GM12878 (cell line): ENCODE measurements at regions not wholly inside any gene's neighbourhood (a gene's known extent, or its start where the extent isn't known, plus 50 kb on each side); places are given as distances from the start of the nearest gene placed in this dataset.
A peak's percentile ranks its signal among the peaks of the same experiment; 100 is the strongest.

Source experiments
- ASH2L ChIP-seq: fragments of 300-600, 200-600 bp; sonication (generic); IDR thresholded peaks from 2 replicates; pipeline ENCODE4 v1.6.1; 2017; ENCODE audit warnings: low read depth, mild to moderate bottlenecking, borderline replicate concordance
- ATF7 ChIP-seq: fragments of 450-650 bp; IDR thresholded peaks from 2 replicates; pipeline ENCODE4 v1.6.1; 2016; ENCODE audit warnings: low read depth, mild to moderate bottlenecking
- BHLHE40 ChIP-seq, 2 experiments: fragments of 450-650 bp in 1 of 2; IDR thresholded peaks; 2 replicates each; pipeline ENCODE4 v1.6.1; 2011 to 2017; ENCODE audit warnings: low read depth in 2 of 2, borderline replicate concordance in 1 of 2, improper control_type of control experiment in 1 of 2, low read length in 1 of 2, mild to moderate bottlenecking in 1 of 2
- E2F8 ChIP-seq: fragments of 450-650 bp; IDR thresholded peaks from 2 replicates; pipeline ENCODE4 v1.6.1; 2018; ENCODE audit warnings: mild to moderate bottlenecking, low read depth, moderate library complexity; ENCODE audit not compliant: partially characterized antibody
- IKZF1 ChIP-seq: fragments of 450-650 bp; conservative IDR thresholded peaks from 2 replicates; pipeline ENCODE4 v1.6.1; 2017; ENCODE audit warnings: antibody characterized with exemption, mild to moderate bottlenecking
- NR2F1 ChIP-seq: fragments of 450-650 bp; conservative IDR thresholded peaks from 2 replicates; pipeline ENCODE4 v1.6.1; 2017; ENCODE audit warnings: mild to moderate bottlenecking
- TARDBP ChIP-seq: IDR thresholded peaks from 2 replicates; pipeline ENCODE4 v1.6.1; 2016; ENCODE audit warnings: borderline replicate concordance
- WRNIP1 ChIP-seq: IDR thresholded peaks from 2 replicates; pipeline ENCODE4 v1.6.1; 2011; ENCODE audit warnings: low read depth, low read length, improper control_type of control experiment, borderline replicate concordance
- ZBTB11 ChIP-seq: fragments of 450-650 bp; formaldehyde crosslinking; IDR thresholded peaks from 2 replicates; pipeline ENCODE4 v1.5.0; 2022; ENCODE audit warnings: mild to moderate bottlenecking, missing genetic modification characterization
- ZBTB33 ChIP-seq: fragments of 450-650 bp; IDR thresholded peaks from 2 replicates; pipeline ENCODE4 v1.6.1; 2017; ENCODE audit warnings: mild to moderate bottlenecking
- ZNF217 ChIP-seq: fragments of 450-650 bp; IDR thresholded peaks from 2 replicates; pipeline ENCODE4 v1.6.1; 2017; ENCODE audit warnings: antibody characterized with exemption, mild to moderate bottlenecking

- TF ChIP-seq ZBTB11 (CRISPR knock-in tag) (no peak), ATF7 (no peak; the same call in 1 of the 2 replicates), ZNF217 (0 out of 2 replicates have a peak, but pooled peaks have one; percentile 43), TARDBP (no peak), E2F8 (no peak), NR2F1 (peak; percentile 79), WRNIP1 (no peak), ASH2L (no peak), BHLHE40 (IDR thresholded peaks at IDR 0.05; ENCODE audit: borderline replicate concordance in 1 of 2, low read depth in 2 of 2, low read length in 1 of 2) (peak; percentile 17 to 52; a peak in 3 of 4 replicates), ZBTB33 (no peak), IKZF1 (peak; percentile 52)
- TF ChIP-seq, all 136 proteins: peak for 8
These were observed 66.1 kb upstream of the C1QTNF9B start (continued) for GRCh38 chr13:23963184-23963931.
